HEK293 (cell line): ENCODE measurements at regions not wholly inside any gene's neighbourhood (a gene's known extent, or its start where the extent isn't known, plus 50 kb on each side); places are given as distances from the start of the nearest gene placed in this dataset.

Experiments
- BCL11A ChIP-seq: fragments of 450-650 bp; formaldehyde crosslinking; IDR thresholded peaks from 2 replicates; pipeline ENCODE4 v1.5.1; 2016; ENCODE audit warnings: low read depth, missing biosample characterization, missing genetic modification characterization
- CTCF ChIP-seq: fragments of 450-650 bp; formaldehyde crosslinking; IDR thresholded peaks from 2 replicates; pipeline ENCODE4 v1.5.1; 2016; ENCODE audit warnings: missing biosample characterization, missing genetic modification characterization
- SP7 ChIP-seq: fragments of 450-650 bp; formaldehyde crosslinking; IDR thresholded peaks from 2 replicates; pipeline ENCODE4 v1.5.1; 2016; ENCODE audit warnings: missing biosample characterization, missing genetic modification characterization
- YY1 ChIP-seq: fragments of 450-650 bp; formaldehyde crosslinking; IDR thresholded peaks from 2 replicates; pipeline ENCODE4 v1.5.1; 2018; ENCODE audit warnings: missing biosample characterization, missing genetic modification characterization
- ZBTB11 ChIP-seq: fragments of 450-650 bp; formaldehyde crosslinking; conservative IDR thresholded peaks from 2 replicates; pipeline ENCODE4 v1.5.1; 2016; ENCODE audit warnings: low read depth, missing biosample characterization, missing genetic modification characterization
- ZNF23 ChIP-seq: fragments of 450-650 bp; formaldehyde crosslinking; IDR thresholded peaks from 2 replicates; pipeline ENCODE4 v1.5.1; 2016; ENCODE audit warnings: missing biosample characterization, missing genetic modification characterization, borderline replicate concordance
- ZNF302 ChIP-seq: fragments of 450-650 bp; formaldehyde crosslinking; IDR thresholded peaks from 2 replicates; pipeline ENCODE4 v1.5.1; 2016; ENCODE audit warnings: missing biosample characterization, missing genetic modification characterization, low read depth
- ZNF626 ChIP-seq: fragments of 450-650 bp; sonication (Bioruptor Pico); formaldehyde crosslinking; IDR thresholded peaks from 2 replicates; pipeline ENCODE4 v1.5.1; 2018; ENCODE audit warnings: missing biosample characterization, missing genetic modification characterization, inconsistent platforms
- TF ChIP-seq, protein P1 (sequence below): fragments of 450-650 bp; formaldehyde crosslinking; IDR thresholded peaks from 2 replicates; pipeline ENCODE4 v1.5.1; 2016; ENCODE audit warnings: missing biosample characterization, missing genetic modification characterization

GRCh38 chr4:141432000-141432712, 204.2 kb upstream of the IL15 start:
- TF ChIP-seq ZNF23 (tag by site-specific recombination) = no peak
- TF ChIP-seq YY1 (tag by site-specific recombination) = no peak
- no peak for TF ChIP-seq BCL11A (tag by site-specific recombination)
- TF ChIP-seq CTCF (tag by site-specific recombination) = no peak
- no peak for TF ChIP-seq ZNF302
- TF ChIP-seq, protein P1, sequence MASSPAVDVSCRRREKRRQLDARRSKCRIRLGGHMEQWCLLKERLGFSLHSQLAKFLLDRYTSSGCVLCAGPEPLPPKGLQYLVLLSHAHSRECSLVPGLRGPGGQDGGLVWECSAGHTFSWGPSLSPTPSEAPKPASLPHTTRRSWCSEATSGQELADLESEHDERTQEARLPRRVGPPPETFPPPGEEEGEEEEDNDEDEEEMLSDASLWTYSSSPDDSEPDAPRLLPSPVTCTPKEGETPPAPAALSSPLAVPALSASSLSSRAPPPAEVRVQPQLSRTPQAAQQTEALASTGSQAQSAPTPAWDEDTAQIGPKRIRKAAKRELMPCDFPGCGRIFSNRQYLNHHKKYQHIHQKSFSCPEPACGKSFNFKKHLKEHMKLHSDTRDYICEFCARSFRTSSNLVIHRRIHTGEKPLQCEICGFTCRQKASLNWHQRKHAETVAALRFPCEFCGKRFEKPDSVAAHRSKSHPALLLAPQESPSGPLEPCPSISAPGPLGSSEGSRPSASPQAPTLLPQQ (tag by site-specific recombination) = no peak
- no peak for TF ChIP-seq ZBTB11 (tag by site-specific recombination)
- TF ChIP-seq SP7 (tag by site-specific recombination) = no peak
- no peak for TF ChIP-seq ZNF626 (tag by site-specific recombination)
